PC-9 (cell line): ENCODE measurements at regions not wholly inside any gene's neighbourhood (a gene's known extent, or its start where the extent isn't known, plus 50 kb on each side); places are given as distances from the start of the nearest gene placed in this dataset.

Experiments used
- BruUV-seq: library from RNA; stranded (reverse); fragments of 400-500 nt; replicated peaks from 2 replicates; lab custom pipeline; 2021; lab: Mats Ljungman, UMichigan
- CTCF ChIA-PET: fragments of 300-600 bp; sonication (Branson Sonifier 250); formaldehyde crosslinking; loops from one replicate; lab custom pipeline; 2022; ENCODE audit warnings: antibody characterized with exemption; lab: Charles Lee
- POLR2A ChIA-PET: fragments of 300-600 bp; sonication (Branson Sonifier 250); formaldehyde crosslinking; loops from one replicate; lab custom pipeline; 2022; ENCODE audit warnings: antibody characterized with exemption; ENCODE audit not compliant: unreplicated experiment; lab: Charles Lee
- DNase-seq, 2 experiments: peaks; one replicate each; pipeline versions ENCODE4 v3.0.0 to v3.0.0-alpha.2; 2015 to 2022; ENCODE audit warnings: mixed read lengths in 1 of 2
- H2AFZ ChIP-seq: fragments of 200-600 bp; sonication (generic); 2 replicates; pipeline ENCODE4 v1.8.1; 2017; ENCODE audit warnings: antibody characterized with exemption
- H3F3A ChIP-seq: fragments of 200-600 bp; sonication (generic); 2 replicates; pipeline ENCODE4 v1.8.1; 2017; ENCODE audit warnings: antibody characterized with exemption, mild to moderate bottlenecking, low read depth; ENCODE audit not compliant: insufficient read depth
- H3K27ac ChIP-seq: fragments of 200-600 bp; sonication (generic); 2 replicates; pipeline ENCODE4 v1.6.1; 2016; ENCODE audit warnings: mixed run types
- H3K27me3 ChIP-seq: fragments of 200-600 bp; sonication (generic); 2 replicates; pipeline ENCODE4 v1.6.1; 2016; ENCODE audit warnings: low read depth, mixed run types; ENCODE audit not compliant: insufficient read depth
- H3K36me3 ChIP-seq: fragments of 200-600 bp; sonication (generic); 2 replicates; pipeline ENCODE4 v1.6.1; 2016; ENCODE audit warnings: low read depth, mixed run types
- H3K4me1 ChIP-seq: fragments of 200-600 bp; sonication (generic); replicated peaks from 2 replicates; pipeline ENCODE4 v1.6.1; 2016; ENCODE audit warnings: mixed run types; ENCODE audit not compliant: insufficient read depth
- H3K4me2 ChIP-seq: fragments of 200-600 bp; sonication (generic); 2 replicates; pipeline ENCODE4 v1.6.1; 2017; ENCODE audit warnings: mixed run types
- H3K4me3 ChIP-seq: fragments of 200-600 bp; sonication (generic); 2 replicates; pipeline ENCODE4 v1.6.1; 2016; ENCODE audit warnings: mixed run types
- H3K79me2 ChIP-seq: fragments of 200-600 bp; sonication (generic); 2 replicates; pipeline ENCODE4 v1.6.1; 2017; ENCODE audit warnings: low read depth, mixed run types
- H3K9me2 ChIP-seq: fragments of 200-600 bp; sonication (generic); 2 replicates; pipeline ENCODE4 v1.8.1; 2017; ENCODE audit warnings: mild to moderate bottlenecking; ENCODE audit not compliant: insufficient read depth
- H3K9me3 ChIP-seq: fragments of 200-600 bp; sonication (generic); 2 replicates; pipeline ENCODE4 v1.8.1; 2016; ENCODE audit warnings: low read depth; ENCODE audit not compliant: insufficient read depth
- H4K20me1 ChIP-seq: fragments of 200-600 bp; sonication (generic); 2 replicates; pipeline ENCODE4 v1.8.1; 2017; ENCODE audit not compliant: insufficient read depth
- EZH2 ChIP-seq: fragments of 200-600 bp; sonication (generic); IDR thresholded peaks from 2 replicates; pipeline ENCODE4 v1.8.0; 2017; ENCODE audit warnings: antibody characterized with exemption, low read depth
- intact Hi-C: fragments of 100-400 bp; cut with micrococcal nuclease; formaldehyde crosslinking; loops from one replicate; pipeline ENCODE4 v1.10.0; 2022; ENCODE audit not compliant: unreplicated experiment
- TF ChIP-seq, protein P1 (sequence below): fragments of 200-600 bp; sonication (generic); conservative IDR thresholded peaks from 2 replicates; pipeline ENCODE4 v1.6.1; 2017; ENCODE audit warnings: mixed run types, antibody characterized with exemption, mild to moderate bottlenecking, moderate library complexity

- DNase-seq = no peak
- Histone ChIP-seq H3K9me2 (no peaks in the 10 kb centered on the region), H3K4me1 (peaks cover 35% of the 10 kb centered on the region), H3K27me3 (no peaks in the 10 kb centered on the region), H4K20me1 (no peaks in the 10 kb centered on the region), H3K79me2 (no peaks in the 10 kb centered on the region), H3K36me3 (no peaks in the 10 kb centered on the region), H3K4me2 (no peak overlapping the region), H2AFZ (no peak overlapping the region), H3K4me3 (no peak overlapping the region), H3F3A (peaks cover 9% of the 10 kb centered on the region), H3K9me3 (0 out of 2 replicates have a peak, but pooled peaks cover 5% of the 10 kb centered on the region), H3K27ac (no peak overlapping the region)
- ChIA-PET CTCF (no interaction called here), POLR2A (no interaction called here)
- no TSS peak for BruUV-seq
- no peak for TF ChIP-seq EZH2
- TF ChIP-seq, protein P1, sequence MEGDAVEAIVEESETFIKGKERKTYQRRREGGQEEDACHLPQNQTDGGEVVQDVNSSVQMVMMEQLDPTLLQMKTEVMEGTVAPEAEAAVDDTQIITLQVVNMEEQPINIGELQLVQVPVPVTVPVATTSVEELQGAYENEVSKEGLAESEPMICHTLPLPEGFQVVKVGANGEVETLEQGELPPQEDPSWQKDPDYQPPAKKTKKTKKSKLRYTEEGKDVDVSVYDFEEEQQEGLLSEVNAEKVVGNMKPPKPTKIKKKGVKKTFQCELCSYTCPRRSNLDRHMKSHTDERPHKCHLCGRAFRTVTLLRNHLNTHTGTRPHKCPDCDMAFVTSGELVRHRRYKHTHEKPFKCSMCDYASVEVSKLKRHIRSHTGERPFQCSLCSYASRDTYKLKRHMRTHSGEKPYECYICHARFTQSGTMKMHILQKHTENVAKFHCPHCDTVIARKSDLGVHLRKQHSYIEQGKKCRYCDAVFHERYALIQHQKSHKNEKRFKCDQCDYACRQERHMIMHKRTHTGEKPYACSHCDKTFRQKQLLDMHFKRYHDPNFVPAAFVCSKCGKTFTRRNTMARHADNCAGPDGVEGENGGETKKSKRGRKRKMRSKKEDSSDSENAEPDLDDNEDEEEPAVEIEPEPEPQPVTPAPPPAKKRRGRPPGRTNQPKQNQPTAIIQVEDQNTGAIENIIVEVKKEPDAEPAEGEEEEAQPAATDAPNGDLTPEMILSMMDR = no peak
- intact Hi-C loops = no loop called here
These were observed 431.2 kb upstream of the THBS1 start for GRCh38 chr15:39149636-39150150.

- no peaks in the 10 kb centered on the region for H3K79me2 ChIP-seq
- H3K9me3 ChIP-seq = 0 out of 2 replicates have a peak, but pooled peaks cover 5% of the 10 kb centered on the region
- intact Hi-C loops = no loop called here
- ChIA-PET CTCF (interaction anchor here (0.6 kb wide), 1 partner anchor 251 kb away, joined by 3 read pairs; no protein-coding TSS in a partner anchor), POLR2A (no interaction called here)
- H3K27ac ChIP-seq = no peak overlapping the region
- H2AFZ ChIP-seq = no peak overlapping the region
- BruUV-seq = no TSS peak
- no peaks in the 10 kb centered on the region for H4K20me1 ChIP-seq
- peaks cover 9% of the 10 kb centered on the region for H3F3A ChIP-seq
- H3K4me2 ChIP-seq = no peak overlapping the region
- no peak for DNase-seq
- no peaks in the 10 kb centered on the region for H3K27me3 ChIP-seq
- no peaks in the 10 kb centered on the region for H3K36me3 ChIP-seq
- H3K9me2 ChIP-seq = no peaks in the 10 kb centered on the region
- no peak for TF ChIP-seq EZH2
- TF ChIP-seq, protein P1 = no peak
- H3K4me3 ChIP-seq = no peak overlapping the region
- H3K4me1 ChIP-seq = peaks cover 25% of the 10 kb centered on the region
These were observed 429.3 kb upstream of the THBS1 start for GRCh38 chr15:39151545-39151944.

- POLR2A ChIA-PET = interaction anchor here (0.5 to 0.6 kb wide), 2 partner anchors 14 to 434 kb away, joined by 8 to 13 read pairs; no protein-coding TSS in a partner anchor
- CTCF ChIA-PET = no interaction called here
These were observed 427.7 kb upstream of the THBS1 start for GRCh38 chr15:39153058-39153714.

More at GRCh38 chr15:39153058-39153714, 427.7 kb upstream of the THBS1 start:
- Histone ChIP-seq H3K9me3 (0 out of 2 replicates have a peak, but pooled peaks cover 5% of the 10 kb centered on the region), H3K4me1 (peaks cover 25% of the 10 kb centered on the region), H3F3A (peaks cover 9% of the 10 kb centered on the region), H3K27me3 (no peaks in the 10 kb centered on the region), H4K20me1 (no peaks in the 10 kb centered on the region), H3K79me2 (no peaks in the 10 kb centered on the region), H3K36me3 (no peaks in the 10 kb centered on the region), H2AFZ (no peak overlapping the region), H3K27ac (peak overlapping the region; percentile 65), H3K4me3 (no peak overlapping the region), H3K9me2 (no peaks in the 10 kb centered on the region), H3K4me2 (0 out of 2 replicates have a peak overlapping the region, but pooled peaks have one; percentile 60)
- intact Hi-C loops = loop anchor here (1.0 kb wide), 1 partner anchor 26 kb away; no protein-coding TSS in a partner anchor
- no TSS peak for BruUV-seq
- TF ChIP-seq, protein P1 = no peak
- TF ChIP-seq EZH2 = no peak
- no peak for DNase-seq
